ENCODE measurements at regions not wholly inside any gene's neighbourhood (a gene's known extent, or its start where the extent isn't known, plus 50 kb on each side); places are given as distances from the start of the nearest gene placed in this dataset.

DNA sequence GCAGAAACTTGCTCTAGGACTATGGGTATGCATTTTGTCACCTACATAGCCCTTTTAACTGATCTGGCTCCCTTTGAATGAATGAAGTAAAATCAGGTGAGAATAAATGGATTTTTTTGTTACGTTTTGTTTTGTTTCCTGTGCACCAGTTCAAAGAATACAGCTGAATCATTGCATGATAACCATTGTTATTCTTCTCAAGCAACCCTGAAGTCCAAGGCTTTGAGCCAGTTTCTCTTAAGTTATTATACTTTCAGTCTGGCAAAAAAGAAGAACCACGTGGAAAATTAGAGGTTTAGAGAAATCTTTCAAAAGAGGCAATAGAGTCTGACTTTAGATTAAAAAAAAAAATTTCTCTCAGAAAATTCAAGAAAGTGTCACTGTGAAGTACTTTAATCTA, 398.6 kb upstream of the TECRL start:
- WGBS, 2 experiments (ENCODE audit: extremely low coverage in 1 of 2, insufficient coverage in 1 of 2, insufficient read length in 1 of 2, insufficient replicate concordance in 2 of 2, low coverage in 1 of 2, low lambda C conversion rate in 2 of 2, missing lambda C conversion rate in 1 of 2), result 80% methylated on average over 2 of the region's 2 CpGs; no CpG with 5 or more reads in 1 of the 2 experiments
- Histone ChIP-seq H3K23me2 (ENCODE audit: low read depth, low read length) (no peaks in the 10 kb centered on the region), H4K8ac (ENCODE audit: extremely low read depth, insufficient read depth, low read length) (no peak overlapping the region), H3K4me3 (ENCODE audit: extremely low read depth in 1 of 4, insufficient read depth in 2 of 4, low read depth in 3 of 4, low read length in 4 of 4) (no peak overlapping the region), H4K91ac (replicated peaks; ENCODE audit: insufficient read length, low read length) (no peak overlapping the region), H3K79me2 (ENCODE audit: control insufficient read depth in 1 of 2, insufficient read depth in 2 of 2, low read length in 2 of 2) (no peaks in the 10 kb centered on the region), H2BK20ac (ENCODE audit: low read length) (no peak overlapping the region), H3K4me2 (ENCODE audit: insufficient read depth in 1 of 2, low read depth in 2 of 2, low read length in 2 of 2) (no peak overlapping the region), H3K9me3 (ENCODE audit: insufficient read depth in 2 of 2, low read depth in 1 of 2, low read length in 1 of 2) (no peaks in the 10 kb centered on the region), H3K23ac (ENCODE audit: insufficient read length) (no peak overlapping the region), H2BK120ac (replicated peaks; ENCODE audit: low read depth, low read length) (no peak overlapping the region), H3K79me1 (ENCODE audit: low read depth, low read length) (no peaks in the 10 kb centered on the region), H3K56ac (replicated peaks; ENCODE audit: insufficient read length, low read depth, low read length) (no peak overlapping the region), H4K20me1 (replicated peaks in 1 of 2; ENCODE audit: control insufficient read depth in 1 of 2, insufficient read depth in 2 of 2, low read length in 2 of 2) (no peaks in the 10 kb centered on the region), H3K36me3 (ENCODE audit: control insufficient read depth in 2 of 4, insufficient read depth in 4 of 4, low read length in 3 of 4) (no peaks in the 10 kb centered on the region; a peak in 1 of 8 replicates), H2BK5ac (ENCODE audit: low read depth, low read length) (no peak overlapping the region), H3K18ac (ENCODE audit: extremely low read depth, low read length) (no peak overlapping the region), H3K4me1 (replicated peaks in 1 of 4; ENCODE audit: control insufficient read depth in 3 of 4, insufficient read depth in 4 of 4, low read length in 3 of 4) (no peaks in the 10 kb centered on the region), H3K4ac (replicated peaks; ENCODE audit: insufficient read length, low read depth, low read length) (no peak overlapping the region), H2AK5ac (ENCODE audit: low read depth, low read length) (no peak overlapping the region), H4K5ac (ENCODE audit: insufficient read length, low read depth, low read length) (no peak overlapping the region), H3K14ac (ENCODE audit: insufficient read length) (no peak overlapping the region), H2BK15ac (ENCODE audit: low read length) (no peak overlapping the region), H3K27me3 (replicated peaks in 1 of 4; ENCODE audit: control insufficient read depth in 3 of 4, extremely low read depth in 1 of 4, insufficient read depth in 3 of 4, low read length in 3 of 4) (no peaks in the 10 kb centered on the region), H3K27ac (ENCODE audit: low read depth, low read length) (no peak overlapping the region), H2AFZ (ENCODE audit: low read length) (no peak overlapping the region), H2BK12ac (ENCODE audit: low read depth, low read length) (no peak overlapping the region), H3K9ac (replicated peaks in 1 of 4; ENCODE audit: extremely low read depth in 1 of 4, low read depth in 3 of 4, low read length in 3 of 4) (no peak overlapping the region)
- DNase-seq (ENCODE audit: low read depth in 1 of 2, low spot score in 2 of 2) (no peak), FAIRE-seq (no peak)
- CTCF ChIA-PET (ENCODE audit: partially characterized antibody), result no interaction called here
- POLR2A ChIA-PET (ENCODE audit: partially characterized antibody), result no interaction called here
- TF ChIP-seq SUZ12 (IDR thresholded peaks at IDR 0.05; ENCODE audit: low read length) (no peak), POU5F1 (IDR thresholded peaks at IDR 0.05; ENCODE audit: low read depth, low read length) (no peak), JUN (IDR thresholded peaks at IDR 0.05; ENCODE audit: low read depth, low read length) (no peak), FOSL1 (IDR thresholded peaks at IDR 0.05; ENCODE audit: insufficient read depth, low read depth, low read length) (no peak), HDAC6 (IDR thresholded peaks at IDR 0.05; ENCODE audit: low read depth, low read length) (no peak), SP1 (IDR thresholded peaks at IDR 0.05; ENCODE audit: low read depth, low read length) (no peak), RFX5 (IDR thresholded peaks at IDR 0.05; ENCODE audit: borderline replicate concordance, low read depth, low read length) (no peak), CEBPB (IDR thresholded peaks at IDR 0.05; ENCODE audit: low read depth, low read length) (no peak), CREB1 (IDR thresholded peaks at IDR 0.05) (no peak), EP300 (IDR thresholded peaks at IDR 0.05; ENCODE audit: borderline replicate concordance in 1 of 2, low read depth in 2 of 2, low read length in 2 of 2) (no peak), KDM1A (IDR thresholded peaks at IDR 0.05; ENCODE audit: borderline replicate concordance, low read length) (no peak), GTF2F1 (IDR thresholded peaks at IDR 0.05; ENCODE audit: borderline replicate concordance, low read depth, low read length) (no peak), PHF8 (conservative IDR thresholded peaks at IDR 0.05; ENCODE audit: low read depth, low read length) (no peak), NRF1 (IDR thresholded peaks at IDR 0.05; ENCODE audit: low read depth, low read length) (no peak), ZNF274 (IDR thresholded peaks at IDR 0.05; ENCODE audit: borderline replicate concordance, extremely low read depth, low read length) (no peak), EGR1 (IDR thresholded peaks at IDR 0.05; ENCODE audit: borderline replicate concordance, low read depth, low read length) (no peak), TAF1 (IDR thresholded peaks at IDR 0.05; ENCODE audit: low read depth, low read length) (no peak)
